ENCODE measurements at regions not wholly inside any gene's neighbourhood (a gene's known extent, or its start where the extent isn't known, plus 50 kb on each side); places are given as distances from the start of the nearest gene placed in this dataset.

DNA sequence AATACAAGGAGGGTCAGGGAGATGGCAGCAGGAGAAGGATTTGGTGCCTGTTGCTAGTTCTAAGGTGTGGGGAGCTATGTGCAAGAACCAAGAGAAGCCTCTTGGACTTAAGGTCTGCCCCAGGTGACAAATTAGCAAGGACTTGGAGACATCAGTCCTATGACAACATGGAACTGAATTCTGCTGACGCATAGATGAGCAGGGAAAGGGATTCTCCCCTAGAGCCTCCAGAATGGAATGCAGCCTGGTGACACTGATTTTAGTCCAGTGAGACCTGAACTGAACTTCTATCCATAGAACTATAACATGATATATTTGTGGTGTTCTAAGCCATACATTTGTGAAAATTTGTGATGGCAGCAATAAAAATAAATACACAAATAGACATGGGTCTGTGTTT, 215.6 kb downstream of the ESM1 start:
- no peak for DNase-seq (ENCODE audit: low spot score)

DNA sequence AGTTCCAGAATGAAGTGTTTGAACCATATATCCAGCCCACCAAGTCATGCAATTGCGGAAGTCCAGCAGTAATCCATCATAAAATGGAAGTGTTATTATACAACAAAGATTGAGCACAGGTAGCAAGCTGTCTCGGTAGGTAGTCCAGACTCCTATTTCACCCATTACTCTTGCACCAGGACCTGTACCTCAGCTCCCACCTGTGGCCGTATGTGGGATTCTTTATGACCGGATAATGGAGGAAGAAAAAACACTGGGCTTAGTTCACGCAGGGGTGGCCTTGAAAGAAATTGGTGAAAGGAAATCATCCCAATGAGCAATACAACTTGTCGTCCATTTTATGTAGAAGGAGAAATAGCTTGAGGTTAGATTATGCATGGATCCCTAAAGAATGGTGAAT, 216.3 kb downstream of the ESM1 start:
- no peak for DNase-seq (ENCODE audit: low spot score)

DNA sequence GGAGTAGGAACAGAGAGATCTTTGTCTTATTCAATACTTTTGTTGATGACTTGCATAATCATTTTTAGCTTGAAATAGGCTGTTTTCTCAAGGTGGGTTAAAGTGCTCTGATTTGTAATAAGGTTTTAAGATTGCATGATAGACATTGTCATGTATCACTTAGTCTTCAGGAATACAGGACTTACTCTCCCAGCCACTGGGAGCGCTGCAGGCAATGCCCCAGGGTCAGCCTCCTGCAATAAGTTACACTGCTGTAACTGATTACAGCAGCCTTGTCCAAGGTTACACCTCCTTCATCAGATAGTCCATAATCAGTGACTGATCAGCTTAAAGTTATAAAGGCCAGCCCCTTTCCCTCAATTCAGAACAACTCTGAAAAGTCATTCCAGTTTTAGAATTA, 218.6 kb downstream of the ESM1 start:
- DNase-seq (ENCODE audit: low spot score) = no peak

DNA sequence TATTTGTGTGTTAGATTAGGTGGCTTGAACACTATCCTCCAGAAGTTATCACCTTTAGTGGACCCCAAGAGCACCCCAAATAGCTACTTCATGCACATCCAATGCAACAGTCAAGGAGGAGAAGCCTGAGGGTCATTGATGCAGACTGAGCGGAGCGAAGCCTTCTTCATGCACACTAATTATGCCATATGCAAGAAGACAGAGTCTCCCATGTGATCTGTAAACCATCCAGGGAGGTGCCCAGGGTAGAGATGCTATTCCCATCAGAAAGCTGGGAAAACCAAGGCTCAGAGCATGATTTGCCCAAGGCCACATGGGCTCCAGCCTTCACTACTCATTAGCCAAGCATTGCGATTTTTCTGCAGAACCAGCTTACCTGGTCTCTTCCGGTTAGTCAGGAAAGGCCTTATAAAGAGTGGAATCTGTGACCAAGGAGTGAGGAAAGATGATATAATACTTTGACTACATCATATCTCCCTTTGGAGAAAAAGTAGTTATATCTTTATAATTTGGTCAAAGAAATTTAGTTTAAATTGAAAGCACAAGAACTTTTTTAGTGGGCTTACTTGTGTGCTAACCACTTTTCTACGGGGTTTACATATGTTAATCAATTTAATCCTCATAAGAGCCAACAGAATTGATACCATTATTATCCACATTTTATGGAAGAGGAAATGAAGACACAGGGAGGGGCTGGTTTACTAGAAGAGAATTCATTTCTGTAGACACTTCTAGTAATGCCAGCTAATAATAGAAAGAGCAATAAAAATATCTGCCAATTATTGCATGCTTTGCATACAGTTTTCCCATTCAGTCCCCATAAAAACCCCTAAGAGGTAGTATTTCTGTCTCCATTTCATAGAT, 220.0 kb downstream of the ESM1 start:
- no peak for DNase-seq (ENCODE audit: low spot score)

DNA sequence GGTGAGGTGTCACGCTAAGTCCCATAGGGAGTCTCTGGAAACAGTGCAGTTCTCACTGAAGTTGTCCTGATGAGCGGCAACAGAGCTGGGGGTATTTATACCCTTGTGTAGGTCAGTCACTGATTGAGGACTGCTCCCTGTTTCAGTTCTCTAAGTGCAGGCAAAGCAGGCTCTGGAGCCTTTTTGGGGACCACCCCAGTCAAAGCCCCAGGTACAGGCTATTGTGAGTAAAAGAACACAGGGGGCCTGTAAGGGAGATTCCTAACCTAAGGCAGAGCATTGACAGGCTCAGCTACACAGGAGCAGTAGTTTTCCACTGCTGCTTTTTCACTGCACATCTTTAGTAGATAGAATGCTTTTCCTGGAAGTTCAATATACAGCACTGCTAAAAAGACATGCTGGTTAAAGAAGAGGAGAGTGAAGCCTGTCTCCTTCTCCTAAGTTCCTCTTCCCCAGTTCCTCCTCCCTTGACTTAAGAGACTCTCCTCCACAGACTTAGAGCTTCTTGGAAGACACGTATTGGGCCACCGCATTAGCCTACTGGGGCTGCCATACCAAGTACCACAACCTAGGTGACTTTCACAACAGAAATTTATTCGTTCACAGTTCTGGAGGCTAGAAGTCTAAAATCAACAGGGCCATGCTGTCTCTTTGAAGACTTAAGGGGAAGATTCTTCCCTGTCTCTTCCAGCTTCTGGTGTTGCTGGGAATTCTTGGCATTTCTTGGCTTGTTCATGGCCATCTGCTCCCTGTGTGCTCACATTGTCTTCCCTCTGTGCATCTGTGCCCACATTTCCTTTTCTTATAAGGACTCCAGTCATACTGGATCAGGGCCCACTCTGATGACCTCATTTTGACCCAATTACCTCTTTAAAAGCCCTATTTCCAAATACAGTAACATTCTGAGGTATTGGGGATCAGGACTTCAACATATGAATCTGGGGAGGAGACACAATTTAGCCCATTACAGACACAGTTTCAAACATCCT, 221.0 kb downstream of the ESM1 start:
- DNase-seq (ENCODE audit: low spot score) = no peak

DNA sequence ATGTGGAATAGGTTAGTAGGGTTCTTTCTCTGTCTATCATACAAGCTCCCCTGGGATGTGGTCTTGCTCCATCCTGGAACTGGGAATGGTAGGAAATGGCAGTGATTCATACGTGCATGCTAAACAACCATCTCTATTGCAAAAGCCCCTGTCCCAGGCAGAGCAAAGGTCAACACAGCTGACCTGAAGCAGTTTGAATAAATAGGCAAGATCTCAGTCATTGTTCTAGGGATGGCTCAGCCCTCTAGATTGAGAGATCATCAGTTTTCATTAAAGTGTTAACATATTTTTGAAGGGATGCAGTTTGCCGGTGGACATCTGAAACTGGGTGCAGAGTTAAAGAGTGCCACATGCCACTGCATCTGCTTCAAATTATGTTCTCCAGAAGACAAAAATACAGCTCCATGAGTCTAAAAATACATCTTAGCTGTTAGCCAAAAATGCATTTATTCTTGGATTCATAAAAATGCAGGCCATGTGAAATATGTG, 224.1 kb downstream of the ESM1 start:
- DNase-seq (ENCODE audit: low spot score) = no peak

DNA sequence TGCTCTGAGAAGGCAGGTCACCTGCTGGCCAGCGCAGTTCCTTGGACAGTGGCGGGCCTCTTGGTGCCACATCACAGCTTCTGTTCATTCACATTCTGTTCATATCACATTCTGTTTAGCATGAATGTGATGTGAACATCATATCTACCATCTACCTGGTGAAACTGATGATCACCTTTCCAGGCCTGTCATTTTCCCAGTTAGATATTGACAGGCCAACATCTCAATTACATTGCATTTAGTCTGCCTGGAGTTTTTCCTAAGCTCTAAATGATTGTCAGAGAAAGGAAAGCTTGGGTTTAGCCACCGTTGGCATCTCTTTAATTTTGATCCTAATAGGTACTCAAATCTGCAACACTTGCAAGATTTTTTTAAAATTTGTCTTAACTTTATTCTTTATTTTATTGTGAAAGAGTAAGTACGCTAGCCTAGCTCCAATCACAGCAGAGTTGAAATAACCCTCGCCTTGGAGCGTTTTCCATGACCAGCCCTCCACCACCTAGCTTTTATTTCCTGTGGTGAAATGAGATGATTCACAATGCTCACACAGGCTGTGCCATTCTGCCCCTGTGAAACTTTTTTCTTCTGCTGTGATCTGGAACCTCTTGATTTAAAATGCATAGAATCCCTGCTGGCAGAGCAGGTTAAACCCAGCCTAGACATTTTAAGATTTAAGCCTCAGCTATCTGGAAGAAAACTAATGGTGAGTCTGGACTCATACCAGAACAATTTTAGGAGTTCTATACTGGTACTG, 225.0 kb downstream of the ESM1 start:
- no peak for DNase-seq (ENCODE audit: low spot score)

DNA sequence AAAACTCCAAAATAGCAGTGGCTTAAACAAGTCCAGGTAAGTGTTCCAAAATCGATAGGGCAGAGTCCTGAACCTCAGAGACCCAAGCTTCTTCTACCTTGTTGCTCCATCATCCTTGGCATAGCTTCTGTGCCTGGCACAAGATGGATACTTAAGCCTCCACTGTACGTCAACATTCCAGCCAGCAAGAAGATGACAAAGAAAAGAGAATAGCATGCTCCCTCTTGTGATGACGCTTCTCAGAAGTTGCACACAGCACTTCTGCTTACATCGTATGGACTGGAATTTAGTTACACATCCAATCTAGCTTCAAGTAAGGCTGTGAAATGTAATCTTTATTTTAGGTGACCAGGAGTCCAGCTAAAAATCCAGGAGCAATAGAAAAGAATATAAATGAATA, 227.4 kb downstream of the ESM1 start:
- no peak for DNase-seq (ENCODE audit: low spot score)

DNA sequence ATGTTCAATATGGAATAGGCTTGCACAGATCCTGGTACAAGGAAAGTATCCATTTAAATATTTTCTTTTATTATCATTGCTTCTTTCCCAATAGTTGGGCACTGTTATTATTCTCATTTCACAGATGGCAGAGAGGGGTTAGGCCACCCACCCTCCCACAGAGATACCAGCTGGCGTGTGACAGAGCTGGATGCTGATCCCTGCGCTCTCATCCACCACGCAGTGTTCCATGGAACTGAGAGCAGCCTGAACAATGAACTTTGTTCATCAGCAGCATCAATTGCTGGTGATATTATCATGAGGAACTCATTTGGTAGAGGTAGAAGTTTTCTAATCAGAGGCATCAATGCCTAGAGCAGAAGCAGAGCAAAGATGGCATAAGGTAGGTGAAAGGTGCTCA, 227.9 kb downstream of the ESM1 start:
- DNase-seq (ENCODE audit: low spot score) = no peak

DNA sequence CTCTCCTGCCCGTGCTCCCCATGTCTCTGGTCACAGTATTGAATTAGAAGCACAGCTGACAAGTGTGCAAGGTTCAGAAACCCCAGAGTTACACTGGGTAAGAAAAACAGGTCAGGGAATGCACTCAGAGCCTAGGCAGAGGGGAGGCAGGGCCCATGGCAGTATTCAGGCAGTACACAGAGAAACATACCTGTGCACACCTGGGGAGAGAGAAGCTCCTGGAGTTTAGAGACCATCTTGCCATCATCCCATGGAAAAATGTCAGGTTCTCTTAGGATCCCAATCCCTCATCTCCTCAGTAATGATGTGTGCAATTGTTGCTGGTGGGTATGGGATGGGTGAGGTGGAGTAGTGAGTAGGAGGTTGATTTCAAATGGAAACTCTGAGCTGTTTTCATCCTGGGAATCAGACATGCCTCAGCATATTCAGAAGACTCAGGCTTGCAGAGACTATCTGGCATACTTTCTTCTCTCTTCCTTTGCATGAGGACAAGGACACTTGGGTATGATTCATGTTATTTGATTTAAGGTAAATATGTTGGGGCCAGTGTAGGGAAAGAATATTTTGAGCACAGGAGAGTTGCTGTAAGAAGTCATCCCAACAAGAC, 228.5 kb downstream of the ESM1 start:
- no peak for DNase-seq (ENCODE audit: low spot score)

DNA sequence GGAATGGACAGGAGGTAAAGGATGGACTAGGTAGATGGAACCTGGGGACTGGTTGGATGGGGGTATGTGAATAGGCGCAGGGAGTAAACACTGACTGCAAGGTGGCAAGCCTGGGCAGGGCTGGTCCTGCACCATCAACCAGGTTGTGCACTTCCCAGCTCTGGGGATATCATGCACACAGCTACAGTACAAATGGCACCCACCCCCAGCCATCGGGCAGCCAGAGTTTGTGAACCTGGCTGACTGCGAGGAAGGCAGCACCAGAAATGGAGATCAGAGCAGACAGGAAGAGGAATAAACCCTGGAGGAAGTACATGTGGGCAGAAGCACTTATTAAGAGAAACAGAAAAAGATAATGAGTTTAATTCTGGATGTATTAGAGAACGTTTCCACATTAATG, 229.1 kb downstream of the ESM1 start:
- DNase-seq (ENCODE audit: low spot score) = no peak

DNA sequence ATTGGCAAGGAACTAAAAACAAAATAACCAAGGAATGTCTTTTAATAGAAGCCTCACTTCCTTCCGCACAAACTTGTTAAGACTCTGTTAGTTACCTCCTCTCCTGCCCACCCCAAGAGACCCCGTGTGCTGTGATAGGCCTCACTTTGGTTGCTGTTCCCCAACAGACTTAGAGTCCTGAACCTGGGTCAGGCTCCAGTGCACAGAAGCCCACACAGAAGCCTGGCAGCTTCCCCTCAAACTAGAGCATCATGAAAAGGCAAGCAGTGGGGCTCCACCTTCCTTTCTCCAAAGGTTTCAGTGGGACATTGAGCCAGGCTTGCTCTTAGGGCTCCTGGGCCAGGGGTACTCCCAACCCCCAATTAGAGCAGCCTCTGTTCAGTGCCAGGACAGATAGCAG, 230.5 kb downstream of the ESM1 start:
- peak; percentile 12 for DNase-seq (ENCODE audit: low spot score)

DNA sequence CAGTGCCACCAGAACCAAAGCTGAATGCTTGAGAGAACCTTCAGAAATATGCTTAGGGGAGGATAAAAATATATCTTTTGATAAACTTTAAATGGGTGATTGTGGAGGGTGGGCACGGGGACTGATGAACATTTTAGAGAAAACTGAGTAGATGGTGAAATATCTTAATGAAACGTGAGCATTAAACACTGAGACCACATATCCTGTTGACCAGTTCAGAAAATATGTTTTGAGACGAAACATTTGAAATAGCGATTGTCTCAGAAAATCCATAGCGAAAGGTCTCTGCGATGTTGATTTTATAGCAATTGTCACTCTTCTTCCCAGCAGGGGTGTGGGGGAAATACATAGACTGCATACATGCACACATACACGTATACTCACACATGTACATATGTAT, 231.0 kb downstream of the ESM1 start:
- DNase-seq (ENCODE audit: low spot score) = no peak

DNA sequence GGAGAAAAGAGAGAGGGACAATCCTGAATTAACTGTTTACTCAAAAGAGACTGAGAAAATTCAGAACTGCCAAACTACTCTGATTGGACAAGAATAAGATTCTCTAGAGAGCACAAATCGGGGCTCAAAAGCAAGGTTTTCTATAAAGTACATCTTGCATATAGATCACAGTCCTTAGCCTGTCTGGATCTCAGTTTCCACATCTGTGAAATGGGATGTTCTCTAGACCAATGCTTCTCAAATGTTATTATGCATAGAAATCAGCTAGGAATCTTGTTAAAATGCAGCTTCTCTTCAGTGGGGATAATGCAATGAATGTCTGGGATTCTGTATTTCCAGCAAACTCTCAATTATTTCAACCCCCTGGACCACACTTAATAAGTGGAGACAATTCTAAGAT, 231.6 kb downstream of the ESM1 start:
- no peak for DNase-seq (ENCODE audit: low spot score)

DNA sequence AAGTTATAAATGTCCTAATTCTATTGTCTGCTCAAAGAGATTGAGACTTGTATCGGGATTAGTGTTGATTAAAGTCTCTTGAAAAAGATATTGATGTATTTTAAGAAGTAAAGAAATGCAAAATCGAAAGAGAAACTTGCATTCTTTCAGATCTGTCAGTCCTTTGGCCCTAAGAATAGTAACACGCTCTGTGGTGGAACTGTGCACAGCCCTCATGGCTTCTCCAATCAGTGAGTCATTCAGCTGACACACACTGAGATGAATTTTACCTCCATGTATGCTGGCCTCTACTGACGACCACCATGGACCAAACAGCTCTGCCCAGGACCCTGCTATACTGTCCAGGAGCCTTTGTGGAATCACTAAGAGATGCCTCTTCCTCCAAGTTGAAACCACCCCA, 232.4 kb downstream of the ESM1 start:
- peak; percentile 6 for DNase-seq (ENCODE audit: low spot score)

DNA sequence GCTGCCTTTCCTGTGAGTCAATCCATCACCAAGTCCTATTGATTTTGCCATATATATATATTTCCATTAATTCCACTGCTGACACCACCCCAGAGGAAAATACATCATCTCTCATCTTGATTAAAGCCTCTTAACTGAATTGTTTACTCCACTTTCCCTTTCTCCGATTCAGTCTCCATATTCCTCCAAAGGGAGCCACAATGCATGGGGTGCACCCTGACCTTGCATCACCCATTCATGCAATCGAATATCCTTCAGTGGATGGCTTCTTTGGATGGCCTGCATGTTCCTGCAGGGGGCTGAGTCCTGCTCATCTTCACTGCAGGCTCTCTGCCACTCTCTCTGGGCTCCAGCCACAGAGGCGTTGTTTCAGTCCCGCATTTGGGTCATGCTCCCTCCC, 231.0 kb downstream of the SNX18 start:
- no peak for DNase-seq (ENCODE audit: low spot score)

DNA sequence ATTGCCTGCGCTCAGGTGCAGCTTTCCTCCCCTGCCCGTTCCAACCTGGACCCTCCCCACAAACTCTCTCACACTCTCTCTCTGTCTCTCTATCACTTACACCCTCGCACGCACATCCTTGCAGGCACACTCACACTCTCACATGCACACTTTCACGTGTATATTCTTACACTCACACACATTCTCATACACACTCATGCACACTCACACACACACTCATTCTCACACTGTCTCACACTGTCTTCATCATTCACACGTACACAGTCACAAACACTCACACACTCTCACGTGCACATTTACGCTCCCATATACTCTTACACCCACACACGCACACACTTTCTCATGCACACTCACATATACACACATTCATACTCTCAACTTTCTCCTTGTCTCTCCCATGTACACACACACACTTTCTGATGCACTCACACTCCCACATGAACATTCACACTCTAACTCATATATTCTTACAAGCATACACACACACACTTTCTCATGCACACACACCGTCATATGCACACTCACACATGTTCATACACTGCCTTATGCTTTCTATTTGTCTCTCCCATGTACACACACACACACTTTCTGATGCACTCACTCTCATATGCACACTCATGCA, 229.3 kb downstream of the SNX18 start:
- DNase-seq (ENCODE audit: low spot score) = no peak

DNA sequence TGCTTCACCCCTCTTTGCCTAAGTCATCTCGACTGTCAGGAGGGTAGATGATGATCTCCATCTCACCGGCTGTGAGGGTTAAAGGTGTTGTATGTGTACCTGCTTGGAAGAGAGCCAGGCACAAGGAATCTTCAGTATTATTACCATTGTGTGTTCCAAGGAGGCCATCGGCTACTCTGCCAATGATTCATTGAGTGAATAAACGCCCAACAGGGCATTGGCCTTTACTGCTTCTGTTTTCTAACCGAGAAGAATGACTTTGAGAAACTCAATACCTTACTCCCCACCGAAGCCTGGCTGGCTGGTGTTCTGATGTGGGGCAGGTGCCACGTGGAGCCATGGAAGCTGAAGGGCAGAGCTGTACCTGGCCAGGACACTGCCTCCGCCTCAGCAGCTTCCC, 228.8 kb downstream of the SNX18 start:
- no peak for DNase-seq (ENCODE audit: low spot score)

DNA sequence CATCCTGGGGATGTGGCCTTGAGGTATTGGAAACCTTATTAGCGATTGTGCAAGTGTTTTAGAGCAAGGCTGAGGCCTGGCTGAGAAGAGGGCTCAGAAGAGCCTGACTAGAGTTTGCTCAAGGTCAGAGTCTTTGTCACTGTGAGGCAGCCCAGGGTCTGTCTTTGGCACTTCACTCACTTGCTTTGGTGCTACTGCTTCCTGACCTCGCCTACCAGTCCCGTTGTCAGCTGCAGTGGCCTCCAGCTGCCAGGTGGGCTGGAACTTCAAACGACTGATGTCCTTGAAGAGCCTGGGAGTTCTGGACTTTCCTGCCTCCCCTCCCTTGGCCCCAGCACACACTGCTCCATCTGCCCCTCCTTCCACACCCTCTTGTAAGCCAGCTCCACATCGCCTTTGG, 228.0 kb downstream of the SNX18 start:
- DNase-seq (ENCODE audit: low spot score) = no peak

DNA sequence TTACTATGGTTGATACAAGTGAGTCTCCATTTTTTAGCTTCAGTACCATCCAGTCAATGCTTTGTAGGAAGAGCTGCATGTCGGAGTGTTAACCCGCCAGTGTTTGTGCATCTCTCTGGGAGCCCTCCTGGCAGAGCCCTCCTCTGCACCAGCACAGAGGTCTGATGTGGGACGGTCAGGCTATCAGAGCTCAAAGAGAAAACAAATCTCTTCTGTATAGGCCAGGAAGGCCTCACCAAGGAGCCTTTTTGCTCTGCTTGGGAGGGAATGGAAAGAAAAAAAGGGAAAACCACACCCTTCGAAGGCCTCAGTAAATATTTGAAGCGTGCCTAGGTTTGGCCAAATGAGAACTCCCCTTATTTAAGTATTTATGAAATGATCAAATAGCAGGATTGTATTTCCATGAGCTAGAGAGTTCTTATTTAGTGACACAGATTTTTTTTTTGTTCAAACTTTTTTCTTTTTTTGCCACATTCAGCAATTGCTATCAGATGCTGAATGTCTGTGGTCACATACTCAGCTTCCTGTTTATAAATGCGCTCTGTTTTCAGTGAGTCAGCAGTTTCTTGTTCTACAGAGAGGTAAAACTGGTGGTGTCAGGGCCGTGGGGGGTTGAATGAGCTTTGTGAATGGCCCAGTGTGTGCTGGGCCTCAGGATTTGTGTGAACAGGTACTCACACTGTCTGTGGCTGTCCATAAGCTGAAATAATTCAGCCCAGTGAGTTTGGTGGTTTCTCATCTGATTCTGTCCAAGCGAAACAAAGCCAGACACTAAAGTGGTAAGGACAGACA, 226.6 kb downstream of the SNX18 start:
- DNase-seq (ENCODE audit: low spot score) = no peak

DNA sequence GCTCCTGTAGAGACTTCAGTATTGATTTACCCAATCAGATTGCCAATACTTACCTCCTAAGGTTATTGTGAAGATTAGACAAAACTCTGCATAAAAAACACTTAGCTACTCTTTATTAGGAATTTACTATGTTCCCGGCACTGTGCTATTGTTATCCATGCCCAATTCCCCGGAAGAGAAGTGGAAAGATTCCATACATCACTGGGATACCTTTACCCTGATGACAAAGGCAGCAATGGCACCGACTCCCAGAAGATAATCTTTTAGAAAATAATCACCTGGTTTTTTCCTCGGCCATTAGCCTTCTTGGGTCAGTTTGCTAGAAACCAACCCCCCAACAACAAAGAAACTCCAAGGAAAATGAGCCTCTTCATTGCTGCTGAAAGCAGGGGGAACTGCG, 226.0 kb downstream of the SNX18 start:
- DNase-seq (ENCODE audit: low spot score) = no peak
